ENCODE measurements at regions not wholly inside any gene's neighbourhood (a gene's known extent, or its start where the extent isn't known, plus 50 kb on each side); places are given as distances from the start of the nearest gene placed in this dataset.

DNA sequence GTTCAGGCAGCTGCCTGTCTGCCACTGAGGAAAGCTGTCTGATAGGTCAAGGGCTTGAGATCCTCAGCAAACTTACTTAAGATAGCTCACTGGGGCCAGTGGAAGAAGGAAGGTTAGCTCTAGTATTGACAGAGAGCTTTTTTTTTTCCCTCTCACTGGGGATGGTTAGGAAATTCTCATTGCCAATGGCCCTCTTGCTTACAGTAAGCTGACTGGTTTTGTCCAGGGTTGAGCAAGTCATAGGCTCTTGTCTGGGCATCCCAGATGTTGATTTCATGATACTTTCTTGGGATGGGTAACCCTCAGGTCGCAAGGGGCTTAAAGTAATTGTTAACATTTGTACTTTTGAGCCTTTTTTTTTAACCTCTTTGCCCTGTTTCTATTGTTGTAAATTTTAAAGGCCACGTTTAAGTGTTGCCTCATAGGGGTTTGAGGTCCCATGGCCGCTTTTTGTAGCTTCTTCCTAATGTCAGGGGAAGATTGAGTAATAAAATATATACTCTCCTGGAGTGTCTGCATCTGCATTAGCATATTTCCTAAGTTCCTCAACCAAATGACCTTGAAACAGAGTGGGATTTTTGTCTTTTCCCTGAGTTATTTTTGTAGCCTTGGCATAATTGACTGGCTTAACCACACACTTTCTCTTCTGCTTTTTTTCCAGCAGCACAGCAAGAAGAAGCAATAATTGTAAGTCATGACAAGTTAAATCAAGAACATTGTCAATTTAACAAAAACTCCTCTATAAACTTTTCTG is 716.0 kb downstream of the LRFN5 start:
- DNase-seq (ENCODE audit: low spot score), result no peak
- no peak overlapping the region for H3K27ac Mint-ChIP-seq

DNA sequence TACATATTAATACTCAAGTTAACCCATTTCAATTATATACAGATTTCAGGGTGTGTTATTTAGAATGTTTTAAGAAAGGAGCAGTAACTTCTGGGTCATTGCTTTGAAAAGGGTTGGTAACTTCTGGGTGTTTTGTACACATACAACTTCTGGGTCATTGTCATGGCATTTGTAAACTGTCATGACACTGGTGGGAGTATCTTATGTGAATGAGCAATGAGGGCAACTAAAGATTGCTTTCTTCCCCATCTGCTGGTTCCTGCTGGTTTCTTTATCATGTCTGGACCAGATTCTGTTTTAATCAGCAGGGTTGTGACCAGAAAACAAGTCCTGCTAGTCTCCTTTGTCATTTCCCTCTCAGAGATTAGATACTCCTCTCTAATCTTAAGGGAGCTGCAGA is 713.3 kb downstream of the LRFN5 start:
- no peaks in the 10 kb centered on the region for H3K4me1 Mint-ChIP-seq (ENCODE audit: low read depth in 2 of 2)
- ATAC-seq, result no peak

More for the DNA sequence above, 716.0 kb downstream of the LRFN5 start:
- H3K36me3 Mint-ChIP-seq, result peaks cover under 1% of the 10 kb centered on the region
- H3K4me3 Mint-ChIP-seq, result no peak overlapping the region
- no peaks in the 10 kb centered on the region for H3K4me1 Mint-ChIP-seq (ENCODE audit: low read depth in 2 of 2)
- ATAC-seq, result no peak
- peaks cover 33% of the 10 kb centered on the region for H3K9me3 Mint-ChIP-seq
- H3K27me3 Mint-ChIP-seq, result no peaks in the 10 kb centered on the region

DNA sequence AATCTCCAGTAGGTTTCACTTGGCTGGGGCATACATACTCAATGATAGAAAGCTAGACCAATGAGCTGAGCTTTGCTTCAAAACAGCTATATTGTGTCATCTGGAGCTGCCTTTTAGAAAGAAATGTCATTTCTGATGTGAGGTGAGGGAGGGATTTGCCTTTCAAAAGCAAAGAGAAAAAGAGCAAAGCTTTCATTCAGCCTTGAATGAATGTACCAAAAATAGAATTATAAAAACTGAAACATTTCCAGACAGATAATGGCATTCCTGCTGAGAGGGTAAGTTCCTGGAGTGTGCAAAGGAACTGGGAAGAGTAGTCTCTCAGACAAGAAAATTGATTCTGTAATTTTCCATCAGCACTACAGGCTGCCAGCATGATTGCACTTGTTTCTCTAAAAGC is 710.0 kb downstream of the LRFN5 start:
- DNase-seq (ENCODE audit: low spot score), result no peak
- no peak overlapping the region for H3K4me3 Mint-ChIP-seq
- H3K27ac Mint-ChIP-seq, result no peak overlapping the region
- H3K9me3 Mint-ChIP-seq, result peaks cover 11% of the 10 kb centered on the region
- H3K4me1 Mint-ChIP-seq (ENCODE audit: low read depth in 2 of 2), result no peaks in the 10 kb centered on the region
- no peaks in the 10 kb centered on the region for H3K27me3 Mint-ChIP-seq
- no peaks in the 10 kb centered on the region for H3K36me3 Mint-ChIP-seq
- no peak for ATAC-seq

More for the DNA sequence above, 713.3 kb downstream of the LRFN5 start:
- no peaks in the 10 kb centered on the region for H3K27me3 Mint-ChIP-seq
- H3K36me3 Mint-ChIP-seq, result no peaks in the 10 kb centered on the region
- peaks cover 22% of the 10 kb centered on the region for H3K9me3 Mint-ChIP-seq
- DNase-seq (ENCODE audit: low spot score), result no peak
- no peak overlapping the region for H3K4me3 Mint-ChIP-seq
- no peak overlapping the region for H3K27ac Mint-ChIP-seq

- no peak overlapping the region for H3K4me3 Mint-ChIP-seq
- ATAC-seq (no peak), DNase-seq (ENCODE audit: low spot score) (no peak)
- peaks cover 17% of the 10 kb centered on the region for H3K9me3 Mint-ChIP-seq
- no peaks in the 10 kb centered on the region for H3K27me3 Mint-ChIP-seq
- peaks cover 9% of the 10 kb centered on the region for H3K36me3 Mint-ChIP-seq
- no peak overlapping the region for H3K27ac Mint-ChIP-seq
- H3K4me1 Mint-ChIP-seq (ENCODE audit: low read depth in 2 of 2), result no peaks in the 10 kb centered on the region
Measured at GRCh38 chr14:42311876-42312275, 705.2 kb downstream of the LRFN5 start.

DNA sequence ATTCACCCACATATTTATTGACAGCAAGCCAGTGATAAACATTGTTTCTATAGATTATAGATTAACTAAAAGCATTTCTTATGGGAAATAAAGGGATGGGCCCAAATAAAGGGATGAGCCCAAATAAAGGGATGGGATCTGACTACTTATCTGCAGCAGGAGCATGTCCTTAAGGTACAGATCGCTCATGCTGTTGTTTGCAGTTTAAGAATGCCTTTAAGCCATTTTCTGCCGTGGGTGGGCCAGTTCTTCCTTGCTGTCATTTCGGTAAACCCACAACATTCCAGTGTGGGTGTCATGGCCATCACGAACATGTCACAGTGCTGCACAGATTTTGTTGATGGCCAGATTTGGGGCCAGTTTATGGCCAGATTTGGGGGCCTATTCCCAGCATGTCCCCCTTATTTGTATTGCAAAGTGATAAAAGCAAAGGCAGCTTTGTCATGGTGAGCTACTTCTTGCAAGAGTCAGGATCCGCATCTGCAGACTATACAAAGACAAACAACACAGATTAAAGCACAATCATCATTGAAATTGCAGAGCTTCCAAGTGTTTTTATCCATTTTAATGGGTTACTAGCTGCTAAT is 700.7 kb downstream of the LRFN5 start:
- H3K27me3 Mint-ChIP-seq, result no peaks in the 10 kb centered on the region
- no peak overlapping the region for H3K27ac Mint-ChIP-seq
- H3K4me3 Mint-ChIP-seq, result no peak overlapping the region
- H3K36me3 Mint-ChIP-seq, result peaks cover 9% of the 10 kb centered on the region
- ATAC-seq, result no peak
- DNase-seq (ENCODE audit: low spot score), result no peak
- no peaks in the 10 kb centered on the region for H3K4me1 Mint-ChIP-seq (ENCODE audit: low read depth in 2 of 2)
- H3K9me3 Mint-ChIP-seq, result peaks cover 19% of the 10 kb centered on the region

GRCh38 chr14:42299692-42300091 is 693.0 kb downstream of the LRFN5 start:
- Mint-ChIP-seq H3K27me3 (no peaks in the 10 kb centered on the region), H3K4me1 (ENCODE audit: low read depth in 2 of 2) (no peaks in the 10 kb centered on the region), H3K27ac (no peak overlapping the region), H3K36me3 (peaks cover 6% of the 10 kb centered on the region), H3K9me3 (peaks cover 5% of the 10 kb centered on the region), H3K4me3 (no peak overlapping the region)
- DNase-seq (ENCODE audit: low spot score), result no peak
- no peak for ATAC-seq

- no peaks in the 10 kb centered on the region for H3K4me1 Mint-ChIP-seq (ENCODE audit: low read depth in 2 of 2)
- ATAC-seq (no peak), DNase-seq (ENCODE audit: low spot score) (no peak)
- no peak overlapping the region for H3K4me3 Mint-ChIP-seq
- peaks cover 8% of the 10 kb centered on the region for H3K9me3 Mint-ChIP-seq
- H3K27me3 Mint-ChIP-seq, result no peaks in the 10 kb centered on the region
- no peak overlapping the region for H3K27ac Mint-ChIP-seq
- peaks cover 10% of the 10 kb centered on the region for H3K36me3 Mint-ChIP-seq
Measured at GRCh38 chr14:42293180-42293579, 686.5 kb downstream of the LRFN5 start.

- no peak for ATAC-seq
- no peak for DNase-seq (ENCODE audit: low spot score)
- peaks cover 8% of the 10 kb centered on the region for H3K36me3 Mint-ChIP-seq
- H3K4me3 Mint-ChIP-seq, result no peak overlapping the region
- H3K27ac Mint-ChIP-seq, result no peak overlapping the region
- H3K4me1 Mint-ChIP-seq (ENCODE audit: low read depth in 2 of 2), result no peaks in the 10 kb centered on the region
- no peaks in the 10 kb centered on the region for H3K27me3 Mint-ChIP-seq
- H3K9me3 Mint-ChIP-seq, result peaks cover 8% of the 10 kb centered on the region
Measured at GRCh38 chr14:42277840-42278239, 671.2 kb downstream of the LRFN5 start.

DNA sequence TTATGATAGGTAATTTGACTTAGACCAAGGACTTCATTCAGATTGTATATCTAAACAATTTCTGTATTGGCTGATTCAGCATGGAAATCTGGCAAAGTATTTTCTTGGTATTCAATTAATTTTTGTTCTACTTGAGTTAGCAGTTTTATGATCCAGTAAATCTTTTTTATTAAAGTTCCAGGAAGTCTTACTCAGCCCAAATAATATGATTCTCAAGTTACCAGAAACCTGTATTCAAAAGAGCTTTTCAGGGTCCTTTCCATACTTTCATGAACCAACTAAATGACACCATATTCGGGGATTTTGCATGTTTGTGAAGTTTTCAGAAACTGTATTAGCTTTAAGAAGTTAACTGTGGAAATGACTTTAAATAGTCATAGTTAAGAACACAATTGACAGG is 662.6 kb downstream of the LRFN5 start:
- ATAC-seq, result no peak
- Mint-ChIP-seq H3K27ac (no peak overlapping the region), H3K4me3 (no peak overlapping the region), H3K36me3 (peaks cover 9% of the 10 kb centered on the region), H3K9me3 (peaks cover 13% of the 10 kb centered on the region), H3K27me3 (no peaks in the 10 kb centered on the region), H3K4me1 (ENCODE audit: low read depth in 2 of 2) (no peaks in the 10 kb centered on the region)
- DNase-seq (ENCODE audit: low spot score), result no peak

DNA sequence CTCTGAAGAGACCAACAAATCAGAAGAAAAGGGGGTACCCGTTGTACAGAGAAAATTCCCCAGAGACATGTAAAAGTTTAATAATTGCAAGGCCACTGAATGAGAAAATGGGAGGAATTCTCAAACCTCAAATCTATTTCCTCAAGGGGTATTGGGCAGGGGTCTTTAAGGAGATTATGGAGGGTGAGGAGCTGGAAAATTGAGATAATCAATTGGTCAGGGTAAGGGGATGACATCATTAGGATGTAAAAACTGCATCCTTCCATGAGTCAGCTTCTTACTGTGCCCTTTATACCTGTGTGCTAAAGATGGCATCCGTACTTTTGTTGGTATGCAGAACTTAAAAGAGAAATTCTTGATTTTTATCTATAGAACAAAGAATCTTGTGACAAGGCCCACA is 641.5 kb downstream of the LRFN5 start:
- H3K36me3 Mint-ChIP-seq, result no peaks in the 10 kb centered on the region
- H3K27ac Mint-ChIP-seq, result no peak overlapping the region

GRCh38 chr14:42241101-42241500 is 634.4 kb downstream of the LRFN5 start:
- H3K9me3 Mint-ChIP-seq, result peaks cover 16% of the 10 kb centered on the region
- peaks cover 15% of the 10 kb centered on the region for H3K36me3 Mint-ChIP-seq
- H3K4me1 Mint-ChIP-seq (ENCODE audit: low read depth in 2 of 2), result no peaks in the 10 kb centered on the region
- no peaks in the 10 kb centered on the region for H3K27me3 Mint-ChIP-seq
- no peak overlapping the region for H3K4me3 Mint-ChIP-seq
- H3K27ac Mint-ChIP-seq, result no peak overlapping the region
- ATAC-seq, result no peak
- DNase-seq (ENCODE audit: low spot score), result no peak

More for the DNA sequence above, 641.5 kb downstream of the LRFN5 start:
- H3K9me3 Mint-ChIP-seq, result peaks cover 7% of the 10 kb centered on the region
- no peaks in the 10 kb centered on the region for H3K4me1 Mint-ChIP-seq (ENCODE audit: low read depth in 2 of 2)
- no peaks in the 10 kb centered on the region for H3K27me3 Mint-ChIP-seq
- no peak overlapping the region for H3K4me3 Mint-ChIP-seq
- ATAC-seq (no peak), DNase-seq (ENCODE audit: low spot score) (no peak)

- Mint-ChIP-seq H3K27me3 (no peaks in the 10 kb centered on the region), H3K36me3 (no peaks in the 10 kb centered on the region)
Measured at GRCh38 chr14:42229976-42230375, 623.3 kb downstream of the LRFN5 start.

GRCh38 chr14:42229294-42229693 is 622.6 kb downstream of the LRFN5 start:
- H3K4me1 Mint-ChIP-seq (ENCODE audit: low read depth in 2 of 2), result no peaks in the 10 kb centered on the region
- no peak overlapping the region for H3K27ac Mint-ChIP-seq
- ATAC-seq, result no peak
- DNase-seq (ENCODE audit: low spot score), result no peak
- H3K27me3 Mint-ChIP-seq, result no peaks in the 10 kb centered on the region
- no peaks in the 10 kb centered on the region for H3K36me3 Mint-ChIP-seq
- H3K4me3 Mint-ChIP-seq, result no peak overlapping the region
- H3K9me3 Mint-ChIP-seq, result peaks cover 10% of the 10 kb centered on the region

More at GRCh38 chr14:42229976-42230375, 623.3 kb downstream of the LRFN5 start:
- no peaks in the 10 kb centered on the region for H3K4me1 Mint-ChIP-seq (ENCODE audit: low read depth in 2 of 2)
- no peak overlapping the region for H3K27ac Mint-ChIP-seq
- DNase-seq (ENCODE audit: low spot score), result no peak
- peaks cover 15% of the 10 kb centered on the region for H3K9me3 Mint-ChIP-seq
- no peak overlapping the region for H3K4me3 Mint-ChIP-seq
- ATAC-seq, result no peak

DNA sequence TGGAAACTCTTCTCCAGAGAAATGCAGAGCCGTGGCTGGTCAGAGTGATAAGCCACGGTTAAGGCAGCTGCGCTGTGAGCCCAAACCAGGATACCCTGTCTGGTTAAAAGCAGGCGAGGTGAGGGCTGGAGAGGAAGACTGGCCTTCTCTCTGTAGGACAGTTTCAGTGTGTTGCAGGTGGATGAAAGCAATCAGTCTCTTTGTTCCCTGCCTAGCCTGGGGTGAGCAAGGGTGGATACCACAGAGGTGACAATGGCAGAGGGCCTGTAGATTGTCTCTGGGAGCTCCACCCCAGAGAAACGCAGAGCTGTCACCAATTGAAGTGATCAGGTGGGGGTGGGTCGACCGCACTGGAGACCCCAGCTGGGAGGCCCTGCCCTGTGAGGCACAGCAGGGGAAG is 621.9 kb downstream of the LRFN5 start:
- ATAC-seq, result no peak
- H3K27me3 Mint-ChIP-seq, result no peaks in the 10 kb centered on the region

More for the DNA sequence above, 621.9 kb downstream of the LRFN5 start:
- Mint-ChIP-seq H3K4me3 (no peak overlapping the region), H3K27ac (no peak overlapping the region), H3K9me3 (peaks cover 10% of the 10 kb centered on the region), H3K36me3 (no peaks in the 10 kb centered on the region), H3K4me1 (ENCODE audit: low read depth in 2 of 2) (no peaks in the 10 kb centered on the region)
- DNase-seq (ENCODE audit: low spot score), result no peak

Measured in natural killer cell treated with Interleukin-12 subunit alpha and Interleukin-12 subunit beta and Interleukin-15 and Interleukin-18, amount 100 ng/mL, for 72 hours (primary cell).